Right atrium auricular region (tissue), 2 donors: ENCODE measurements at regions not wholly inside any gene's neighbourhood (a gene's known extent, or its start where the extent isn't known, plus 50 kb on each side); places are given as distances from the start of the nearest gene placed in this dataset.

Experiments
- DNase-seq: peaks from one replicate; pipeline ENCODE4 v3.0.0-alpha.2; 2019; ENCODE audit warnings: low spot score
- H3K27ac ChIP-seq, 2 donors: fragments of 200-600 bp; sonication (generic); 1 replicate in 1 of 2; 2 replicates in 1 of 2; pipeline ENCODE4 v1.5.1; 2016 to 2019
- H3K27me3 ChIP-seq, 2 donors: fragments of 200-600 bp; sonication (generic); one replicate each; pipeline versions ENCODE4 v1.5.1 to v1.6.0; 2017 to 2019
- H3K36me3 ChIP-seq: fragments of 200-600 bp; sonication (generic); one replicate; pipeline ENCODE4 v1.5.1; 2016
- H3K4me1 ChIP-seq, 2 donors: fragments of 200-600 bp; sonication (generic); one replicate each; pipeline versions ENCODE4 v1.5.1 to v1.6.0; 2017 to 2019
- H3K4me3 ChIP-seq, 2 donors: fragments of 200-600 bp; sonication (generic); 1 replicate in 1 of 2; 2 replicates in 1 of 2; pipeline ENCODE4 v1.5.1; 2017 to 2019; ENCODE audit warnings: mild to moderate bottlenecking in 1 of 2, moderate library complexity in 1 of 2
- H3K9me3 ChIP-seq, 2 donors: fragments of 200-600 bp; sonication (generic); one replicate each; pipeline ENCODE4 v1.5.1; 2019
- CTCF ChIP-seq, 2 donors: fragments of 200-600 bp; sonication (generic); IDR thresholded peaks; one replicate each; pipeline ENCODE4 v1.5.1; 2019; ENCODE audit warnings: antibody characterized with exemption in 2 of 2

GRCh38 chr2:100198461-100199230 lies 56.3 kb upstream of the AFF3 start:
- Histone ChIP-seq H3K27ac (peak overlapping the region; percentile 67 to 71), H3K9me3 (no peaks in the 10 kb centered on the region), H3K36me3 (no peaks in the 10 kb centered on the region), H3K27me3 (no peaks in the 10 kb centered on the region), H3K4me3 (no peak overlapping the region), H3K4me1 (peaks cover 0 to 28% of the 10 kb centered on the region in 2 donors)
- TF ChIP-seq CTCF (IDR thresholded peaks at IDR 0.05), result no peak
- no peak for DNase-seq

- Histone ChIP-seq H3K27ac (peak overlapping the region; percentile 67 to 71), H3K9me3 (no peaks in the 10 kb centered on the region), H3K36me3 (no peaks in the 10 kb centered on the region), H3K27me3 (no peaks in the 10 kb centered on the region), H3K4me1 (peaks cover 0 to 38% of the 10 kb centered on the region in 2 donors), H3K4me3 (no peak overlapping the region)
- DNase-seq, result no peak
- TF ChIP-seq CTCF (IDR thresholded peaks at IDR 0.05), result no peak
Measured at GRCh38 chr2:100197631-100198153, 55.3 kb upstream of the AFF3 start.

GRCh38 chr2:100196786-100197494 lies 54.5 kb upstream of the AFF3 start:
- Histone ChIP-seq H3K4me1 (peaks cover 0 to 46% of the 10 kb centered on the region in 2 donors), H3K4me3 (no peak overlapping the region), H3K27me3 (no peaks in the 10 kb centered on the region), H3K9me3 (no peaks in the 10 kb centered on the region), H3K27ac (peak overlapping the region; percentile 67 to 71), H3K36me3 (no peaks in the 10 kb centered on the region)
- DNase-seq, result no peak
- TF ChIP-seq CTCF (IDR thresholded peaks at IDR 0.05), result no peak

- no peaks in the 10 kb centered on the region for H3K27me3 ChIP-seq
- no peak for TF ChIP-seq CTCF (IDR thresholded peaks at IDR 0.05)
- no peak for DNase-seq
- no peak overlapping the region for H3K27ac ChIP-seq
- no peaks in the 10 kb centered on the region for H3K36me3 ChIP-seq
- peaks cover 0 to 46% of the 10 kb centered on the region in 2 donors for H3K4me1 ChIP-seq
- no peaks in the 10 kb centered on the region for H3K9me3 ChIP-seq
- no peak overlapping the region for H3K4me3 ChIP-seq
Measured at GRCh38 chr2:100195942-100196341, 53.6 kb upstream of the AFF3 start.

- Histone ChIP-seq H3K4me1 (peaks cover 0 to 46% of the 10 kb centered on the region in 2 donors), H3K4me3 (no peak overlapping the region), H3K36me3 (no peaks in the 10 kb centered on the region), H3K27me3 (no peaks in the 10 kb centered on the region), H3K9me3 (no peaks in the 10 kb centered on the region), H3K27ac (no peak overlapping the region)
- no peak for TF ChIP-seq CTCF (IDR thresholded peaks at IDR 0.05)
- no peak for DNase-seq
Measured at GRCh38 chr2:100194951-100195350, 52.6 kb upstream of the AFF3 start.
